SK-N-SH (cell line): ENCODE measurements at regions not wholly inside any gene's neighbourhood (a gene's known extent, or its start where the extent isn't known, plus 50 kb on each side); places are given as distances from the start of the nearest gene placed in this dataset.

Source experiments
- CTCF ChIA-PET: fragments of 300-600, 350-600 bp; formaldehyde crosslinking; extraction: SDS; loops from one replicate; lab custom pipeline; 2021; lab: Yijun Ruan, JAX
- POLR2A ChIA-PET: fragments of 350-600 bp; sonication (Branson Sonifier 250); formaldehyde crosslinking; extraction: SDS; loops from one replicate; lab custom pipeline; 2020; ENCODE audit warnings: antibody characterized with exemption, inconsistent platforms; lab: Yijun Ruan, JAX
- DNase-seq: peaks from one replicate; pipeline ENCODE4 v3.0.0; 2012
- H2AFZ ChIP-seq: fragments of 200-600 bp; sonication (generic); 2 replicates; pipeline ENCODE4 v1.8.1; 2016; ENCODE audit warnings: antibody characterized with exemption, mild to moderate bottlenecking, low read depth
- H3F3A ChIP-seq: fragments of 200-600 bp; sonication (generic); replicated peaks from 2 replicates; pipeline ENCODE3; 2016; ENCODE audit warnings: antibody characterized with exemption, mild to moderate bottlenecking; ENCODE audit not compliant: insufficient read depth
- H3K27ac ChIP-seq, 2 experiments: fragments of 200-500 bp in 1 of 2; fragments of 200-600 bp in 1 of 2; sonication (Bioruptor generic) in 1 of 2; sonication (generic), shearing (Covaris generic) in 1 of 2; 2 replicates each; pipeline versions ENCODE4 v1.5.1 to v1.6.1; 2014 to 2016; ENCODE audit warnings: low read depth in 2 of 2, inconsistent platforms in 1 of 2, low read length in 1 of 2, mild to moderate bottlenecking in 1 of 2, mixed read lengths in 1 of 2
- H3K27me3 ChIP-seq: fragments of 200-600 bp; sonication (generic), shearing (Covaris generic); 2 replicates; pipeline ENCODE4 v1.6.1; 2016; ENCODE audit warnings: mixed run types; ENCODE audit not compliant: insufficient read depth
- H3K36me3 ChIP-seq, 2 experiments: fragments of 200-500 bp in 1 of 2; fragments of 200-600 bp in 1 of 2; sonication (Bioruptor generic) in 1 of 2; sonication (generic) in 1 of 2; replicated peaks in 1 of 2; 2 replicates each; pipeline versions ENCODE3 to v1.5.1; 2014 to 2016; ENCODE audit warnings: low read length in 1 of 2, mild to moderate bottlenecking in 1 of 2; ENCODE audit not compliant: insufficient read depth in 2 of 2, control insufficient read depth in 1 of 2
- H3K4me1 ChIP-seq, 2 experiments: fragments of 200-500 bp in 1 of 2; fragments of 200-600 bp in 1 of 2; sonication (Bioruptor generic) in 1 of 2; sonication (generic), shearing (Covaris generic) in 1 of 2; 2 replicates each; pipeline versions ENCODE4 v1.5.1 to v1.6.1; 2014 to 2016; ENCODE audit warnings: low read depth in 1 of 2, low read length in 1 of 2, mixed run types in 1 of 2; ENCODE audit not compliant: insufficient read depth in 2 of 2, control insufficient read depth in 1 of 2
- H3K4me2 ChIP-seq: fragments of 200-600 bp; sonication (generic), shearing (Covaris generic); 2 replicates; pipeline ENCODE4 v1.6.1; 2017; ENCODE audit warnings: mixed run types
- H3K4me3 ChIP-seq, 2 experiments: fragments of 200-500 bp in 1 of 2; fragments of 200-600 bp in 1 of 2; sonication (Bioruptor generic) in 1 of 2; sonication (generic), shearing (Covaris generic) in 1 of 2; 2 replicates each; pipeline versions ENCODE4 v1.5.1 to v1.8.1; 2014 to 2016; ENCODE audit warnings: low read depth in 2 of 2, inconsistent platforms in 1 of 2, low read length in 1 of 2, mild to moderate bottlenecking in 1 of 2, mixed read lengths in 1 of 2, moderate library complexity in 1 of 2
- H3K79me2 ChIP-seq: fragments of 200-600 bp; sonication (generic); 2 replicates; pipeline ENCODE4 v1.8.1; 2017; ENCODE audit warnings: mild to moderate bottlenecking; ENCODE audit not compliant: insufficient read depth
- H3K9ac ChIP-seq: fragments of 200-600 bp; sonication (generic); 2 replicates; pipeline ENCODE4 v1.6.1; 2017; ENCODE audit warnings: mixed run types
- H3K9me2 ChIP-seq: fragments of 200-600 bp; sonication (generic); 2 replicates; pipeline ENCODE4 v1.6.1; 2017; ENCODE audit warnings: mixed run types
- H3K9me3 ChIP-seq: fragments of 200-600 bp; sonication (generic); 2 replicates; pipeline ENCODE4 v1.6.1; 2017; ENCODE audit warnings: mixed run types, mild to moderate bottlenecking, moderate library complexity
- H4K20me1 ChIP-seq: fragments of 200-600 bp; sonication (generic); 2 replicates; pipeline ENCODE4 v1.6.1; 2017; ENCODE audit warnings: mild to moderate bottlenecking, mixed run types; ENCODE audit not compliant: insufficient read depth
- CHD2 ChIP-seq: fragments of 150-350 bp; IDR thresholded peaks from 2 replicates; pipeline ENCODE4 v1.6.1; 2018; ENCODE audit warnings: low read length; ENCODE audit not compliant: partially characterized antibody
- EZH2phosphoT487 ChIP-seq: fragments of 200-600 bp; sonication (generic); IDR thresholded peaks from 2 replicates; pipeline ENCODE4 v1.6.1; 2017; ENCODE audit warnings: low read depth, mixed run types, mild to moderate bottlenecking, antibody characterized with exemption, moderate library complexity, borderline replicate concordance
- FOXJ3 ChIP-seq: sonication (generic); formaldehyde crosslinking; IDR thresholded peaks from 2 replicates; pipeline ENCODE4 v1.5.1; 2020; ENCODE audit warnings: mild to moderate bottlenecking, missing genetic modification reagents
- RFX5 ChIP-seq: IDR thresholded peaks from 2 replicates; pipeline ENCODE4 v1.6.1; 2012; ENCODE audit warnings: mild to moderate bottlenecking, improper control_type of control experiment, low read length
- SIN3A ChIP-seq: IDR thresholded peaks from 2 replicates; pipeline ENCODE4 v1.6.1; 2012; ENCODE audit warnings: low read depth, mild to moderate bottlenecking, low read length, moderate library complexity, borderline replicate concordance
- TEAD4 ChIP-seq: IDR thresholded peaks from 2 replicates; pipeline ENCODE4 v1.4.0; 2012; ENCODE audit warnings: mild to moderate bottlenecking, borderline replicate concordance; ENCODE audit not compliant: insufficient read depth
- YY1 ChIP-seq: IDR thresholded peaks from 2 replicates; pipeline ENCODE4 v1.4.0; 2012; ENCODE audit warnings: low read depth, mild to moderate bottlenecking
- WGBS: methylation state at CpG from one replicate; pipeline ENCODE4 v1.1.6; 2017; ENCODE audit warnings: low lambda C conversion rate; 5-methylcytosine and 5-hydroxymethylcytosine counted together
- TF ChIP-seq, protein P1 (sequence below): fragments of 200-600 bp; sonication (generic); IDR thresholded peaks from 2 replicates; pipeline ENCODE4 v1.6.1; 2017; ENCODE audit warnings: antibody characterized with exemption, mild to moderate bottlenecking, moderate library complexity
- TF ChIP-seq, protein P2 (sequence below): IDR thresholded peaks from 2 replicates; pipeline ENCODE4 v1.4.0; 2012; ENCODE audit warnings: low read depth, borderline replicate concordance
- TF ChIP-seq, protein P3 (sequence below): IDR thresholded peaks from 2 replicates; pipeline ENCODE4 v1.6.1; 2012; ENCODE audit warnings: mild to moderate bottlenecking, low read depth, low read length, moderate library complexity
- TF ChIP-seq, protein P4 (sequence below): IDR thresholded peaks from 2 replicates; pipeline ENCODE4 v1.4.0; 2012; ENCODE audit warnings: low read depth, borderline replicate concordance

DNA sequence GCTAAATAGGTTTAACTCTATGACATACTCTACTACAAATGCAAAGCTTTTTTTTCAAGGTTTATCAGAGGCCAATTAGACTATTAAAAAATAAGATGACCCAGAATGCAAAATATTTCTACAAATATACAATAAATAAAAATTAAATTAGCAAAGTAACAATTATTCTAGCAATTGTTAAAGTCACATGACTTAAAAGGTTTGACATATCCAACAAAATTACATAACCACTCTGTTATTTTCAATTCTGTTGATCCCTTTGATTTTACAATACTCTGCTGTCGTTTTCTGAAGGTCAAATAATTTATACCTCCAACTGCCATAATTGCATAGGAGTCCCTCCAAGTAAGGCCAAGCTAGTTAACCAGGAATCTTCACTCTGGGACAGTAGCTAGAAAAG is 292.6 kb upstream of the MIR17HG start:
- Histone ChIP-seq H3K9ac (no peak overlapping the region), H3K27me3 (no peaks in the 10 kb centered on the region), H4K20me1 (no peaks in the 10 kb centered on the region), H3K9me2 (no peaks in the 10 kb centered on the region), H3K9me3 (no peaks in the 10 kb centered on the region), H3K4me3 (no peak overlapping the region), H3K79me2 (no peaks in the 10 kb centered on the region), H3K36me3 (no peaks in the 10 kb centered on the region), H3F3A (no peaks in the 10 kb centered on the region), H3K4me2 (no peak overlapping the region), H3K27ac (no peak overlapping the region), H2AFZ (no peak overlapping the region), H3K4me1 (peaks cover 0 to 2% of the 10 kb centered on the region in 2 experiments; a peak in 2 of 4 replicates)
- DNase-seq = no peak
- CTCF ChIA-PET = interaction anchor here (0.7 to 0.9 kb wide), 2 partner anchors 9 to 81 kb away, joined by 3 to 4 read pairs; no protein-coding TSS in a partner anchor
- WGBS = 3% methylated on average over 1 of the region's 1 CpG
- POLR2A ChIA-PET = no interaction called here
- TF ChIP-seq FOXJ3 (CRISPR knock-in tag) (no peak), CHD2 (no peak)
- TF ChIP-seq, protein P1, sequence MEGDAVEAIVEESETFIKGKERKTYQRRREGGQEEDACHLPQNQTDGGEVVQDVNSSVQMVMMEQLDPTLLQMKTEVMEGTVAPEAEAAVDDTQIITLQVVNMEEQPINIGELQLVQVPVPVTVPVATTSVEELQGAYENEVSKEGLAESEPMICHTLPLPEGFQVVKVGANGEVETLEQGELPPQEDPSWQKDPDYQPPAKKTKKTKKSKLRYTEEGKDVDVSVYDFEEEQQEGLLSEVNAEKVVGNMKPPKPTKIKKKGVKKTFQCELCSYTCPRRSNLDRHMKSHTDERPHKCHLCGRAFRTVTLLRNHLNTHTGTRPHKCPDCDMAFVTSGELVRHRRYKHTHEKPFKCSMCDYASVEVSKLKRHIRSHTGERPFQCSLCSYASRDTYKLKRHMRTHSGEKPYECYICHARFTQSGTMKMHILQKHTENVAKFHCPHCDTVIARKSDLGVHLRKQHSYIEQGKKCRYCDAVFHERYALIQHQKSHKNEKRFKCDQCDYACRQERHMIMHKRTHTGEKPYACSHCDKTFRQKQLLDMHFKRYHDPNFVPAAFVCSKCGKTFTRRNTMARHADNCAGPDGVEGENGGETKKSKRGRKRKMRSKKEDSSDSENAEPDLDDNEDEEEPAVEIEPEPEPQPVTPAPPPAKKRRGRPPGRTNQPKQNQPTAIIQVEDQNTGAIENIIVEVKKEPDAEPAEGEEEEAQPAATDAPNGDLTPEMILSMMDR = no peak

DNA sequence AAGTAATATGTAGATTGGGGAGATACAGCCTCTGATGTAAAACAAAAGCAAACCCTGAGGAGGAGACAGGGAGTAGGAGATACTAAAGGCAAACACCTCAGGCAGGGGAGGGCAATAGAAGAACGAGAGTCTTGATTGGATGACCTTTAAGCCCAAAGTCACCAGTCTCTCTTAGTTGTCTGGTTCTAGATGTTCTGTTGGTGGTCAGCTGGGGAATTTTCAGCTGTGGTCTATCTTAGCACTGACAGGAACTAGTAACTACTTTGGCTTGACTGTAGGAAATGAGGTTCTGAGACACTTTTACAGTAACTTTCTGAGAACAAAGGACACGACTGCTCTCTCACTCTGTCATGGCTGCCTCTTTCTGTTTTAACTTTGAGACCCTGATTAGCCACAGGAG is 290.7 kb upstream of the MIR17HG start:
- no peak for TF ChIP-seq RFX5
- TF ChIP-seq TEAD4 = no peak
- TF ChIP-seq, protein P2, sequence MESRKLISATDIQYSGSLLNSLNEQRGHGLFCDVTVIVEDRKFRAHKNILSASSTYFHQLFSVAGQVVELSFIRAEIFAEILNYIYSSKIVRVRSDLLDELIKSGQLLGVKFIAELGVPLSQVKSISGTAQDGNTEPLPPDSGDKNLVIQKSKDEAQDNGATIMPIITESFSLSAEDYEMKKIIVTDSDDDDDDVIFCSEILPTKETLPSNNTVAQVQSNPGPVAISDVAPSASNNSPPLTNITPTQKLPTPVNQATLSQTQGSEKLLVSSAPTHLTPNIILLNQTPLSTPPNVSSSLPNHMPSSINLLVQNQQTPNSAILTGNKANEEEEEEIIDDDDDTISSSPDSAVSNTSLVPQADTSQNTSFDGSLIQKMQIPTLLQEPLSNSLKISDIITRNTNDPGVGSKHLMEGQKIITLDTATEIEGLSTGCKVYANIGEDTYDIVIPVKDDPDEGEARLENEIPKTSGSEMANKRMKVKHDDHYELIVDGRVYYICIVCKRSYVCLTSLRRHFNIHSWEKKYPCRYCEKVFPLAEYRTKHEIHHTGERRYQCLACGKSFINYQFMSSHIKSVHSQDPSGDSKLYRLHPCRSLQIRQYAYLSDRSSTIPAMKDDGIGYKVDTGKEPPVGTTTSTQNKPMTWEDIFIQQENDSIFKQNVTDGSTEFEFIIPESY = no peak
- TF ChIP-seq, protein P1 = no peak
- TF ChIP-seq, protein P3, sequence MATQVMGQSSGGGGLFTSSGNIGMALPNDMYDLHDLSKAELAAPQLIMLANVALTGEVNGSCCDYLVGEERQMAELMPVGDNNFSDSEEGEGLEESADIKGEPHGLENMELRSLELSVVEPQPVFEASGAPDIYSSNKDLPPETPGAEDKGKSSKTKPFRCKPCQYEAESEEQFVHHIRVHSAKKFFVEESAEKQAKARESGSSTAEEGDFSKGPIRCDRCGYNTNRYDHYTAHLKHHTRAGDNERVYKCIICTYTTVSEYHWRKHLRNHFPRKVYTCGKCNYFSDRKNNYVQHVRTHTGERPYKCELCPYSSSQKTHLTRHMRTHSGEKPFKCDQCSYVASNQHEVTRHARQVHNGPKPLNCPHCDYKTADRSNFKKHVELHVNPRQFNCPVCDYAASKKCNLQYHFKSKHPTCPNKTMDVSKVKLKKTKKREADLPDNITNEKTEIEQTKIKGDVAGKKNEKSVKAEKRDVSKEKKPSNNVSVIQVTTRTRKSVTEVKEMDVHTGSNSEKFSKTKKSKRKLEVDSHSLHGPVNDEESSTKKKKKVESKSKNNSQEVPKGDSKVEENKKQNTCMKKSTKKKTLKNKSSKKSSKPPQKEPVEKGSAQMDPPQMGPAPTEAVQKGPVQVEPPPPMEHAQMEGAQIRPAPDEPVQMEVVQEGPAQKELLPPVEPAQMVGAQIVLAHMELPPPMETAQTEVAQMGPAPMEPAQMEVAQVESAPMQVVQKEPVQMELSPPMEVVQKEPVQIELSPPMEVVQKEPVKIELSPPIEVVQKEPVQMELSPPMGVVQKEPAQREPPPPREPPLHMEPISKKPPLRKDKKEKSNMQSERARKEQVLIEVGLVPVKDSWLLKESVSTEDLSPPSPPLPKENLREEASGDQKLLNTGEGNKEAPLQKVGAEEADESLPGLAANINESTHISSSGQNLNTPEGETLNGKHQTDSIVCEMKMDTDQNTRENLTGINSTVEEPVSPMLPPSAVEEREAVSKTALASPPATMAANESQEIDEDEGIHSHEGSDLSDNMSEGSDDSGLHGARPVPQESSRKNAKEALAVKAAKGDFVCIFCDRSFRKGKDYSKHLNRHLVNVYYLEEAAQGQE = no peak
- TF ChIP-seq, protein P4, sequence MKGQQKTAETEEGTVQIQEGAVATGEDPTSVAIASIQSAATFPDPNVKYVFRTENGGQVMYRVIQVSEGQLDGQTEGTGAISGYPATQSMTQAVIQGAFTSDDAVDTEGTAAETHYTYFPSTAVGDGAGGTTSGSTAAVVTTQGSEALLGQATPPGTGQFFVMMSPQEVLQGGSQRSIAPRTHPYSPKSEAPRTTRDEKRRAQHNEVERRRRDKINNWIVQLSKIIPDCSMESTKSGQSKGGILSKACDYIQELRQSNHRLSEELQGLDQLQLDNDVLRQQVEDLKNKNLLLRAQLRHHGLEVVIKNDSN = no peak
- TF ChIP-seq YY1 = no peak
- no peak for TF ChIP-seq FOXJ3 (CRISPR knock-in tag)
- TF ChIP-seq SIN3A = no peak
- TF ChIP-seq CHD2 = no peak
- no peak for TF ChIP-seq EZH2phosphoT487
- TF ChIP-seq, all 33 proteins: peak for 0
- ChIA-PET POLR2A (no interaction called here), CTCF (interaction anchor here (1.0 to 1.6 kb wide), 2 partner anchors 21 to 149 kb away, joined by 3 to 4 read pairs; no protein-coding TSS in a partner anchor)
- Histone ChIP-seq H3K4me1 (peaks cover 0 to 2% of the 10 kb centered on the region in 2 experiments; a peak in 2 of 4 replicates), H3K36me3 (no peaks in the 10 kb centered on the region), H3K9ac (no peak overlapping the region), H3K9me2 (no peaks in the 10 kb centered on the region), H3K27me3 (no peaks in the 10 kb centered on the region), H2AFZ (no peak overlapping the region), H3K27ac (no peak overlapping the region), H4K20me1 (no peaks in the 10 kb centered on the region), H3K4me2 (no peak overlapping the region), H3K9me3 (no peaks in the 10 kb centered on the region), H3K4me3 (no peak overlapping the region), H3F3A (no peaks in the 10 kb centered on the region), H3K79me2 (no peaks in the 10 kb centered on the region)
- WGBS = 24% methylated on average over 2 of the region's 2 CpGs
- no peak for DNase-seq
